ENCODE measurements at regions not wholly inside any gene's neighbourhood (a gene's known extent, or its start where the extent isn't known, plus 50 kb on each side); places are given as distances from the start of the nearest gene placed in this dataset.
A peak's percentile ranks its signal among the peaks of the same experiment; 100 is the strongest.
"Not testable (repeated sequence)": the region's sequence is repeated elsewhere in the genome, so short reads cannot be mapped to it uniquely, and the experiment has no call there.

DNA sequence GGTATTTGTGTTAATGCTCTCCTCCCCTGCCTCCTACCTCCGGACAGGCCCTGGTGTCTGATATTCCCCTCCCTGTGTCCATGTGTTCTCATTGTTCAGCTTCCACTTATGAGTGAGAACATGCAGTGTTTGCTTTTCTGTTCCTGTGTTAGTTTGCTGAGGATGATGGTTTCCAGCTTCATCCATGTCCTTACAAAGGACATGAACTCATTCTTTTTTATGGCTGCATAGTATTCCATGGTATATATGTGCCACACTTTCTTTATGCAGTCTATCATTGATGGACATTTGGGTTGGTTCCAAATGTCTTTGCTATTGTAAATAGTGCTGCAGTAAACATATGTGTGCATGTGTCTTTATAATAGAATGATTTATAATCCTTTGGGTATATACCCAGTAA is 105.2 kb upstream of the SNX2 start:
- not testable (repeated sequence) for DNase-seq

DNA sequence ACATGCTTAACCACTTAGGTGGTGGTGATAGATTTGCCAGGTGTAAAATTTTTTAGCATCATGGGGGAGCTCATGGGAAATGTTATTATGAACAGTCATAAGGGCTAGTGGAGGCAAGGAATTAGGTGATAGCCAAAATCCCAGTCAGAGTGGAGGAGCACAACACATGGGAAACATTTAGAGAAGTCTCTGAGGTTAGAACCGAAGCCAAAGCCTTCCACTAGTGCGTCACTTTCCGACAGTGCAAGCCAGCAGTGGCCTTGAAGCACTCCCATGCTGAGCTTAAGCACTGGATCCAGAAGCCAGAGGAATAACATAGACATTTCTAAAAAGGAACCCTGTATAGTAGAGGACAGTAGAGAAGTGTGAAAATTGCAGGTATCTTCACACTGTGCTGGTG is 101.5 kb upstream of the SNX2 start:
- peak; percentile 90 to 94 (median 91) for DNase-seq

DNA sequence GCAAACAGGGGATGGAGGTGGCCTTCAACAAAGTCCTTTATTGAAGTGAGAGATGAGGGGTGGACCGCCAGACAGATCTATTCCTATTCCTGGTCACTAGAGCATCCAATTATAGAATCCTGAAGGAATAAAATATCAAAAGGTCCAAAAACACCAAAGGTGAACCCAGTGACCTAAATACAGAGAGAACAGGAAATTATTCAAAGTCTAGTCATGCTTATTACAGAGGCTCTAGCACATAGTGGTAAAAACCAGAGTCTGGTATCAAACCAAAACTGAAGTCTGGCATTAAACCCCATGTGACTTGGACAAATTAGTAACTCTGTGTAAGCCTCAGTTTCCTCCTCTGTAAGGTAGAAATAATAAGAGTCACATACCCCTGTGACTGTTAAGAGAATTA is 100.5 kb upstream of the SNX2 start:
- no peak for DNase-seq

DNA sequence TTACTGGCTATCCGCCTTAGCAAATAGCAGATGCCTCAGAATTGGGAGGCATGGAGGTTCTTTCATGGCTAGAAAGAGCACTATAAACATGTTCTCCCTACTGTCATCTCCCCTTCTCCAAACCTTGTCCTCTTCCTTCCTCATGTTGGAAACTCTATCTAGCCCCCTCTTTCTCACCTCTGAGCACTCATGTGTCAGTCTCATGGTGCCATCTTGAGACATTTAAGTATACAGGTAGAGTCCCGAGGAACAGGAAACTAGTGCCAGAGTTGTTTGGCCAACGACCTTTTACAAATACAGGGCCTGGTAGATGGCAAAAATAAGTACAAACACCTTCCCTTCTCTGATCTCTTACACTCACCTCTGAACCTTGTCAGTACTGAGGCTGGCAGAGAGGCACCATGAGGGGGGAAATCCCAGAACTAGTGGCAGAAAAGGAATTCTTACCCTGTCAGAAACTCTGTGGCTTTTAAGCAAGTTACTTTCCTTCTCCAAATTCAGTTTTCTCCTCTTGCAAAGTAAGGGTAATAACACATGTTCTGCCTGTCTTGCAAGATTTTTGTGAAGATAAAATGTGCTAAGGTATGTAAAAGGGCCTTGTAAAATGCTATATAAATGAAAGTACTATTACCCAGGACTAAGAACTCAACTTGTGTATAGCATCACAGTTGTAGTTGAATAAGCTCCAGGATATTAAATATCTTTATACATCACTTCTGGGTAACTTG is 94.1 kb upstream of the SNX2 start:
- DNase-seq: no peak

DNA sequence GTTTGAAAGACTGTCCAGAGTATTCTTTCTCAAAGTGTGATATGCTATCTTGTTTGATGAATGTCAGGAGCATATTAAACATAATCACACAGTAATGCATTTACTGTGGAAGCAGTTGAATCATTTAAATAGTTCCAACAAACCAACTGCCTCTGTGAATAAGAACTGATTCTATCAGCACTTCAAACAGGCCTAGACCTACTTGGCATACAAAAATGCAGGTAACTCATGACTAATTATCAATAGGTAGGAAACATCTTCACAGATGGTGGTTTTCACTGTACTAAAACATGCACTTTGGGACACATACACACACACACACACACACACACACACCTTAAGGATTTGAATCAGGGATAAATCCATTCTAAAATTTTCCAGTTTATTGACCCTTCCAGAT is 91.2 kb upstream of the SNX2 start:
- DNase-seq: no peak

DNA sequence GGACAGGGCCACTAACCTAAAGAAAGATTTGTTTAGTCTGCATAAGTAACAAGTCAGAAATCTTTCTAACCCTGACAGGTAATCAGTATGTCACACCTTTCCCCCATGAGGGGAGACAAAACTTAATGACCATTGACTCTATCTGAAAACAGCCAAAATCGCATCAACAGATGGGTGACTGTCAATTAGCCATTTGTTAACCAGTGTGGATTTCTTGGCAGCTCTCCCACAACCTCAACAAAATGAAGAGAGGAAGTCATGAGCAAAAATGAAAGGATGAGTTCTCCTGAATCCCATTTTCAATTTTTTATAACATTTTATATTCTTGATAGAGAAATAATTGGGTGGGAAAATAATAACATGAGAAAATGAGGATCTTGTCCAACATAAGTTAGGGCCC is 84.6 kb upstream of the SNX2 start:
- DNase-seq: no peak

DNA sequence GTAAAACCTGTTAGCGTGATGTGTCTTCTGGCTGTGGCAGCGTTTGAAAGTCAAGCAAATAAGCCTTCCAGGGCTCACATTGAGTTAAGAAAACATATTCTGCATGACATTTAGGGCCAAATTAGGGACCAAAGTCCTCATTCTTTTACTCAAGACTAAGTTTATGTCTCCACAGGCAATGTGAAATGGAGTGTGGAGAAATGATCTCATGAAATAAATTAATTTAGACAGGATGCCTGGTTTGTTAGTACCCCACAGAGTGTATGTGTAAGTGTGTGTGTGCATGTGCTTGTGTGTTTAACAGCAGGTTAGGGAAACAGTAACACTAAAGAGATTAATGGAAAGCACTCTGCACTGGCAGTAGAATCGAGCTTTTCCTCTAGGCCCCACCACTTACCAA is 82.9 kb upstream of the SNX2 start:
- no peak for DNase-seq

DNA sequence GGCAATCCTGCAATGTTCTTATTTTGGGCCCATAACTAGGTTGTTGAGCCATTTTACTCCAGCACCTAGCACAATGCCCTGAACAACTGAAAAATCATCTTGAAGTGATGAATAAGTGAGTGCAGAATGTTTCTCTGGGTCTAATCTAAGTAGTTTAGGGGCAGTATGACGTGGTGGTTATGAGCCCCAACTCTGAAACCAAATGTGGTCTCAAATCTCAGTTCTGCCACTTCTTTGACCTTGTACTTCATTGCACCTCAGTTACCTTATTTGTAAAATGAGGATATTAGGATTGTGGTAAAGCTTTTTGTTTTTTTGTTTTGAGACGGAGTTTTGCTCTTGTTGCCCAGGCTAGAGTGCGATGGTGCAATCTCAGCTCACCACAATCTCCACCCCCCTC is 80.9 kb upstream of the SNX2 start:
- DNase-seq: no peak

DNA sequence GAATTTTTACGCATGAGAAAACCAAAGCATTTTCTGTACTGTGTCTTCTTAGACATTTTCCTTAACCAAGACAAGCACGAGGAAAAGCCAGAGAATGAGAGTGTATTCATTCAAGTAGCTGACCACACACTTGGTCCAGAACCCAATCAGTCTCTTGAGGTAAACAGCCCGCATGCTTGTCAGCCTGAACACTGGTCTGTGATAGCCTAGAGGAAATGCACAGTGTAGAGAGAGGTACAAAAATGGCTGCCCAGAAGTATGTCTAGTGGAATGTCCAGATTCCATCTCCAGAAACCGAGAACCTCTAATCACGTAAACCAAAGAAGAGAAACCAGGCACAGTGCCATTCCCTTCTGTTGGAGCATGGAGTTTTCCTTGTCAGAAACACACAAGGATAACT is 80.0 kb upstream of the SNX2 start:
- no peak for DNase-seq

DNA sequence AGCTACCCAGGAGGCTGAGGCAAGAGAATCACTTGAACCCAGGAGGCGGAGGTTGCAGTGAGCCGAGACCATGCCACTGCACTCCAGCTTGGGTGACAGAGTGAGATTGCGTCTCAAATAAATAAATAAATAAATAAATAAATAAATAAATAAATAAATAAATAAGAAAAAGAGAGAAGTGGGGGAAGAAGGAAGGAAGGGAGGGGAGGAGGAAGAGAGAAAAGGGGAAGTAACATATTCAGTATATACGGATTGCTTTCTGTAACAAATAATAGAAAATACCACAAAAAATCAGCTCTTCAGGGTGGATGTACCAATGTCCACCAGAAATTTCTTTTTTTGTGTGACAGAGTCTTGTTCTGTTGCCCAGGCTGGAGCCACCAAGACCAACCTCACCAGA is 78.1 kb upstream of the SNX2 start:
- DNase-seq: not testable (repeated sequence)

DNA sequence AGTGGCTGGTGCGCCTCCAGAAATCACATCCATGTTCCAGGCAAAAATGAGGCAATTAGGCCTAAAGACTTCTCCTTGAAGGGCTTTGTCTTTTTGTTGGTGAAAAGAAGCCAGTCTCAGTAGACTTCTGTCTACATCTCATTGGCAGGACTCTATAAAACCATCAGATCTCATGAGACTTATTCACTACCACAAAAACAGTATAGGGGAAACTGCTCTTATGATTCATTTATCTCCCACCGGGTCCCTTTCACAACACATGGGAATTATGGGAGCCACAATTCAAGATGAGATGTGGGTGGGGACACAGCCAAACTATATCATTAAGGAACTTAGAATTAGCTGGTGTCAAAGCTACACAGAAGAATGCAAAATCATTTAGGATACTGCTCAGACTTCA is 77.7 kb upstream of the SNX2 start:
- no peak for DNase-seq

DNA sequence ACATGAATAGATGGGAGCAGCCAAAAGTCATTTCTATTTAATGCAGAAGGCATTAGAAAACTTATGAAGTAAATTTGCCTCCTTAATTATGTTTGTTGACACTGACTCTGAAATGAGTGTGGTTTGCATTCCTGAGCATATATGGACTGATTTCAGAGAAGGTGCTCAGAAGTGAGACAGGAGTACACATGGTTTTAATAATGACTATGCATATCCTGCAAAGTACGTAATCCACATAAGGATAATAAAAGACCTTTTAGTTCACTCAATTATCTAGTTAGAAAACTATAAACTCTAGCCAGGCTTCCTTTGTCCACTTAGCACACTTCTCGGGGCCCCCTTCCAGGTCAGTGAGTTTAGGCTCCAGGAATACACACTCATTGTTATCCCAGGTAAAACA is 75.7 kb upstream of the SNX2 start:
- peak in 1 of 3 donors; percentile 30 for DNase-seq

DNA sequence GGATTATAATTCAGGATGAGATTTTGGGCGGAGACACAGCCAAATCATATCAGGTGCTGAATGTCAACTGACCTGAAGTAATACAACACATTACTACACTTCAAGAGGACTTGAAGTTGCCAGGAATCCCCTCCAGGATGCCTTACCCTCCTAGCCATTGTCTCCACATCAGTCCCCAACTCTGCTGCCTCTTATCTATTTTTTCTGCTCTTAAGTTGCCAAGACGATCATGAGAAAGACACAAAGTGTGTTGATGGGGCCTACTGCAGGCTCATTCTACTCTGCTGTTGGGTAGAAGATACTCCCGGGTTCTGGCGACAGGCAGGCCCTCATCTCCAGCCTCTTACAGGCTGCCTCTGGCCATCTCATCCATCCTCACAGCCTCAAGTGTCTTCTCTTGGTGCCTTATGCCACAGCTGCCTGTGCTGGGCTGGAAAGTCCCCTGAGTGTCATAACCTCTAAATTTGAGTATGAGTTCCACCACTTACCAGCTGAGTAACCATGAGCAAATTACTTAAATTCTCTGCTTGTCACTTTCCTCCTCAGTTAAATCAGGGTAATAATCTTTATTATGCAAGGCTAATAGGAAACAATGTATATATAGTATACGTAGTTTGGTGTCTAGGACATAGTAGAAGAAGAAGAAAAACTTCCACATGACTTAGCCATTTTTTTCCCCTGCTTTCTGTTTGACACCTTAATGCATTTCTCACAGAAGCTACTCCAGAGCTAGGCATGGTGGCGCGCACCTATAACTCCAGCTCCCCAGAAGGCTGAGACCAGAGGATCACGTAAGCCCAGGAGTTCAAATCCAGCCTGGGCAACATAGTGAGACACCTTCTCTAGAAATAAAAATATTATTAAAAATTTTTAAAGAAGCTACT is 73.0 kb upstream of the SNX2 start:
- DNase-seq: no peak

DNA sequence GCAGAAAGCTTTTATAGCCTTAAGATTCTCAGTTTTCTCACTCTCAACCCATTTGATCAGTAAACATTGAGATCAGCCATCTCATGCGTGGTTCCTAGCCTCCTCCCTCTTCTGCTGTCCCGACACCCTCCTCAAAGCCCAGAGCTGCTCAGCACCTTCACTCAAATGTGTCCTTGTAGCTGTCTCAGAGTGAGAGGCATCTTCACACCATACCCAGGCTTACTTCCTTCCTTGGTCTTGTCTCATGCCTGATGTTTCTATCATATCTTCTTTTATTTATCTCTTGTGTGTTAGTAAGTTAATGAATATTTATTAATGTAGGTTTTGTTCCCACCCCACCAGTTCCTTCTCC is 72.4 kb upstream of the SNX2 start:
- DNase-seq: no peak

DNA sequence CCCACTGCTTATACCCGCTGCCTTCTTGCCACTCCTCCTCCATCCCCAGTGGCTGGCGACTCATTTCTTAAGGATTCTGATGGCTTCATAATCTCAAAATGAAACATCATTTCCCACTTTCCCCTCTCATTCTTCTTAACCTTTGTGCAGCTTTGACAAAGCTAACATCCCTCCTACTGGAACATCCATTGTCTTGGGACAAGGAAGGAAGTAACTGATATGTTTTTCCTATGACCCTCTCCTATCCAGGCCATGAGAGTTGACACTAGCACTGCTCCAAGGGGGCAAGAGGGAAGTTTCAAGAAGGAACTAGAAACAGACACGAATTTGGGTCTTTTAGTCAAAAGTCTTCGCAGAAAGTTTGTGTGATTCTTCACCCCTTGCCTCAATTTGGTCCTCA is 71.7 kb upstream of the SNX2 start:
- no peak for DNase-seq

DNA sequence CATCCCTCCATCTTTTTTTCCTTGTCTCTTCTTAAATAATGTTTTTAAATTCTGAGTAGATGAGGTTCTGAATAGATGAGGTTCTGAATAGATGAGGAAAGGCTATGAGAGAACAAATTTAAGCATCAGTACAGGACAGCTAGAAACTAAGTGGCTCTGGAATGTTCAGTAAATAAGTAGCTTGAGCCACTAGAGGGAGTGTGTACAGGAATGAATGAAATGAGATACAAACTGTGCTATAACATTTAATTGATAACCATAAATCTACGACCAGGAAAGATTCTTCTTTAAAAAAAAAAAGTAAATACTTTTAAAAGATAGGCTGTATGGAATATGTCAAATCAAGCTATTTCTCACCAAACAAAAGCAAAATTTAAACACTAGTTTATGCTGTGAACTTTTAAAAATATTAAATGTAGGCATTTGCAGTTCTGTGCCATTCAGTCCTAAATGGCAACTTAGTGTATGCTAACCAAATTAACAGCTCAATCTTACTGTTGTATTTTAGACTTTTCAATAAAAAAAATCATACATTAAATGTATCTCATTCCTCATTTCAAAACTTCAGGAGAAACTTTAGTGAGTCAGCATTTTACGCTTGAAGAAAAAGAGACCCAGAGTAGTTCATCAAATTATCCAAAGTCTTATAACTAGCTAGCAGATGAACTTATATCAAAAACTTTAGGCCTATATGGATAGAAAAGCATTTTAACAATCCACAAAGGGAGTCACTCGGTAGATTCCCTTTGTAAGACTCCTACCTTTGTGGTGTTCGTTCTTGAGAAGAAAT is 70.4 kb upstream of the SNX2 start:
- DNase-seq: peak in 2 of 3 donors; percentile 37 to 52

DNA sequence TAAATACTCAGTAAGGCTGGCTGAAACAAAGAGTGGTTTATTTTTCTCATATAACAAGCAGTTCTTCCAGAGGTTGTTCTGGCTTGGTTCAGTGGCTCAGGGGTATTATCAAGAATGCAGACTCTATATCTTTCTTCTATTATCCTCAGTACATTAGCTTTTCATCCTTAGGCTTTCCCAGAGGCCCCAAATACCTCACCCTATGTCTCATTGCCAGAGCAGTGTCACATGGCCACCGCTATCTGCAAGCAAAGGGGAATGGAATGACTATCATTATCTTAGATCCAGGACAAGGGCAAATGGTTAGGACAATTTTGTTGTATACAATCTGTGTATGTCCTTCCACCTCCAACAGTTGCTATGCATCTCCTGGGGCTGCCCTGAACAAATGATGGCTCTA is 69.0 kb upstream of the SNX2 start:
- DNase-seq: peak in 1 of 3 donors; percentile 18

DNA sequence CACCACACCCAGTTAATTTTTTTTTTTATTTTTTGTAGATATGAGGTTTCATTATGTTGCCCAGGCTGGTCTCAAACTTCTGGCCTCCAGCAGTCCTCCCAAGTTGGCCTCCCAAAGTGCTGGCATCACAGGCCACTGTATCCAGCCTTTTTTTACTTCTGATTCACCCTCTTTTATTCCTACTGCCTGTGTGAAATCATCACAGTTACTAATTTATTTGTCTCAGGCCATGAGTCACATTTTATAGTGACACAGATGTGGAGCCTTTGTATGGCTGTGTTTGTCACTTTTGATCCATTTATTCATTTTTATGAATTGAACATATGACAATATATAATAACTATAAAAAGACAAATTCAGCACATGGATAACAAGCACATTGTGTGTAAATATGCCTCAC is 67.1 kb upstream of the SNX2 start:
- DNase-seq: no peak

DNA sequence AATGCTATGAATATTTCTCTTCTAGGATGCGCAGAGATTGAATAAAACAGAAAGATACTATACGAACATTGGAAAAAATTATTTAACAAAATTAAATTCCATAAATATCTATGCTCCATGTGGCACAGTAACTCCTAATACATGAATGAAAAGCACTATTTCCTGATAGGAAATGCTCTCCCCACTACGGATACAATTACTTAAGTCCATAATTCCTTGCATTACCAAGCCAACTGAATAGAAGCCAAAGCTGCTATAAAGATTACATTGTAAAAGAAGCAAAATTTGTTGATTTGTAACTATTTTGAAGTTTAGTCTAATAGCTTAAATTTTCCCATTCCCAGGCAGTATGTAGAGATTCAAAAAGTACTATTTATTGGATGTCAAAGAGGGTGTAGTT is 61.8 kb upstream of the SNX2 start:
- no peak for DNase-seq

DNA sequence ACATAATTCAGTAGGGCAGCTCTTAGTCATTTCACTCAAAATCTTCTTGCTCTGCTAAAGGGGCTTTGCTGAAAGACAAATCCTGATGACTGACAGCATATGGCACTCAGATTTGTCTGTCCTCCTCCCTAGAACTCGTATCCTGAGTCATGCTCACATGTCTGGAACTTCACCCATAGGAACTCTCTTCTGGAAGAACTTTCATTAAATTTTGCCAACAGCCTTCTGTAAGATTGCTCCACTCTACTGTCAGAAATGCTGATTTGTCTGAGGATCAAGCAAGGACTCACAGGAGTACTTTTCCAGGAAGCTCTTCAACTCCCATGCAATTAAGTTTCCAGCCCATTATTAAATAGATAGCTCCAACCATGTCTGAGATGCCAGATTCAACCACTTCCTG is 59.8 kb upstream of the SNX2 start:
- no peak for DNase-seq

DNA sequence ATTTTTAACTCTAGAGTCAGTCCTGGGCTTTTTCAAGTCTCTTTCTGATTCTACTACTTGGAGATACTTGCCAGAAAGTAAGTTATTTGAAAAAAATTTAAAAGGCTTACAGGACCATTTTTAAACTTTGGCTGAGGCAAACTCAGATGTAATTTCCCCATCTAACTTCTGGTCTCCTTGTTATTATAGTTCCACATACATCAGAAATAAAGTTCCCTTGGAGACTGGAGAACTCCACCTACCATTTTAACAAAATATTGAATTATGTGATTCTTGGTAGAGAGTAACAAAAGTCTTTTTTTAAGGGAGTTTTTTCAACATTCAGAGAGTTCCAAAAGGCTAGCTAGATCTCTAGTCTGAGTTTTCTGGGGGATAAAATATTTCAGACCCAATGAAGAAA is 56.3 kb upstream of the SNX2 start:
- no peak for DNase-seq

DNA sequence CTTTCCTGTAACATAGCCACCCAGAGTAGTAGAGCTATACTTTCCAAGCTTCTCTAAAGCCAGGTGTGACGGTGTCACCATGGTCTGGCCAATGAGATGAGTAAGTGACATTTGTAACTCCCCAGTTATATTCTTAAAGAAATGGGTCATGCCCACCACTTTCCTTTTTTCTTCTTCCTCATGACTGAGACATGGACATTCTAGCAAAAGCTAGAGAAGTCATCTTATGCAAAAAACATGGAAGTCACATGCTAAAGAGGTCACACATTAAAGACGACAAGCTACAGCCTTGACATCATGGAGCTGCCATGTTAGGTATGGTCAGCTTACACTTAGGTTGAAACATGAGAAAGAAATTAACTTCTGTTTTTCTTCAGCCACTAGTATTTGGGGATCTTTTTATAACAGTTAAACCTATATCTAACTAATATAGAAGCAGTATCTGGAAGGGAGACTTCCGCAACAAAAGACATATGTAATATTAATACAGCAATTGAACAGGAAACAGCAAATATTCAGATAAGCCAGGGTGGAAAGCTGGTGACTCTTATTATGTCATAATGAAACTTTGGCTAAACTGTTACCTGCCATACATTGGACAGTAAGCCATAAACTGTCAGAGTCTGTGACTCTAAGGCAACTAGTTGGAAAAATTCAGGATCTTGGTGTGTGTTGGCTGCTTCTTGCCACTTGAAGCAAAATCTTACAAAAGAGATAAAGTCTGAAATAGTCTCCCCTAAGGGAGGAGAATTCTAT is 54.7 kb upstream of the SNX2 start:
- no peak for DNase-seq

Measured in muscle of back (tissue), 3 donors.